ENCODE measurements at regions not wholly inside any gene's neighbourhood (a gene's known extent, or its start where the extent isn't known, plus 50 kb on each side); places are given as distances from the start of the nearest gene placed in this dataset.

GRCh38 chr3:59698091-59698490, 648.3 kb upstream of the CFAP20DC start:
- no peak for TF ChIP-seq CTCF (conservative IDR thresholded peaks at IDR 0.05; ENCODE audit: low read depth in 2 of 2)
- TF ChIP-seq EZH2 (IDR thresholded peaks at IDR 0.05; ENCODE audit: low read depth, unreplicated experiment), result no peak
- no peak for TF ChIP-seq REST (IDR thresholded peaks at IDR 0.05; ENCODE audit: unreplicated experiment)
- TF ChIP-seq EZH2phosphoT487 (IDR thresholded peaks at IDR 0.05; ENCODE audit: unreplicated experiment), result no peak
- TF ChIP-seq JUNB (IDR thresholded peaks at IDR 0.05; ENCODE audit: unreplicated experiment), result no peak
- TF ChIP-seq POLR2AphosphoS5 (IDR thresholded peaks at IDR 0.05; ENCODE audit: low read depth), result no peak
- no peak for TF ChIP-seq CREB1 (CRISPR knock-in tag; IDR thresholded peaks at IDR 0.05; ENCODE audit: low read depth)
- TF ChIP-seq ETS1 (IDR thresholded peaks at IDR 0.05), result no peak
- no peak for TF ChIP-seq STAT1 (IDR thresholded peaks at IDR 0.05; ENCODE audit: unreplicated experiment)
- TF ChIP-seq NANOG (IDR thresholded peaks at IDR 0.05; ENCODE audit: borderline replicate concordance), result no peak
- TF ChIP-seq ZNF331 (CRISPR knock-in tag; IDR thresholded peaks at IDR 0.05; ENCODE audit: low read depth), result no peak
- TF ChIP-seq ZNF462 (CRISPR knock-in tag; IDR thresholded peaks at IDR 0.05), result no peak
- TF ChIP-seq ZNF114 (CRISPR knock-in tag; IDR thresholded peaks at IDR 0.05), result no peak
